Adrenal gland (tissue), 9 donors: ENCODE measurements at regions not wholly inside any gene's neighbourhood (a gene's known extent, or its start where the extent isn't known, plus 50 kb on each side); places are given as distances from the start of the nearest gene placed in this dataset.
A peak's percentile ranks its signal among the peaks of the same experiment; 100 is the strongest.

Source experiments
- DNase-seq, 7 donors: peaks; one replicate each; pipeline ENCODE4 v3.0.0-alpha.2; 2019 to 2020
- H3K27ac ChIP-seq, 5 donors: fragments of 200-600 bp; sonication (generic) in 4 of 5; 1 replicate in 3 of 5; 2 replicates in 2 of 5; pipeline versions ENCODE4 v1.5.1 to v1.8.0; 2016 to 2020; ENCODE audit warnings: mild to moderate bottlenecking in 1 of 5
- H3K27me3 ChIP-seq: fragments of 200-600 bp; 2 replicates; pipeline ENCODE4 v1.8.0; 2021
- H3K36me3 ChIP-seq, 2 donors: fragments of 200-600 bp; replicated peaks in 1 of 2; 1 replicate in 1 of 2; 2 replicates in 1 of 2; pipeline versions ENCODE4 v1.5.1 to v1.8.0; 2018 to 2022
- H3K4me1 ChIP-seq, 2 donors: fragments of 200-600 bp; replicated peaks in 1 of 2; 1 replicate in 1 of 2; 2 replicates in 1 of 2; pipeline versions ENCODE4 v1.5.1 to v1.8.0; 2018 to 2021
- H3K4me3 ChIP-seq, 4 donors: fragments of 200-600 bp; sonication (generic) in 3 of 4; one replicate each; pipeline ENCODE4 v1.5.1; 2016 to 2018
- H3K9me3 ChIP-seq, 3 donors: fragments of 200-600 bp; sonication (generic) in 1 of 3; replicated peaks in 1 of 3; 1 replicate in 2 of 3; 2 replicates in 1 of 3; pipeline versions ENCODE4 v1.5.1 to v1.8.0; 2016 to 2021
- POLR2A ChIP-seq, 2 donors: fragments of 450-650 bp; IDR thresholded peaks; one replicate each; pipeline ENCODE4 v1.6.1; 2017; ENCODE audit warnings: antibody characterized with exemption in 2 of 2, mild to moderate bottlenecking in 2 of 2, moderate library complexity in 1 of 2
- WGBS, 4 donors: extraction: QIAGEN DNeasy Blood & Tissue Kit in 2 of 4; methylation state at CpG; one replicate each; pipeline versions ENCODE4 v1.1.5 to v1.1.7; 2013 to 2017; 5-methylcytosine and 5-hydroxymethylcytosine counted together
- intact Hi-C, 2 donors: fragments of 100-400 bp; cut with DNase I; formaldehyde crosslinking; loops; one replicate each; pipeline versions ENCODE4 v1.14.1 to v1.15.0; 2022 to 2023
- TF ChIP-seq, protein P1 (sequence below), 6 experiments: fragments of 450-650 bp in 4 of 6; fragments of 200-600 bp in 2 of 6; sonication (generic) in 1 of 6; IDR thresholded peaks; 1 replicate in 5 of 6; 2 replicates in 1 of 6; pipeline versions ENCODE4 v1.5.1 to v1.8.0; 2016 to 2021; ENCODE audit warnings: antibody characterized with exemption in 6 of 6, mild to moderate bottlenecking in 2 of 6, moderate library complexity in 1 of 6
- donor health status: healthy with polysubstance abuse.
- donor health status: Bipolar disorder and iron deficiency.
- donor health status: DM: yes; HTN: yes; CAD: no.
- donor health status: DM: no; HTN: no; CAD: no.
- donor health status: DM: no; HTN: no; CAD: no.

- H3K27me3 ChIP-seq: peaks cover 44% of the 10 kb centered on the region
- DNase-seq: no peak
- no peak for TF ChIP-seq POLR2A (IDR thresholded peaks at IDR 0.05)
- TF ChIP-seq, protein P1, sequence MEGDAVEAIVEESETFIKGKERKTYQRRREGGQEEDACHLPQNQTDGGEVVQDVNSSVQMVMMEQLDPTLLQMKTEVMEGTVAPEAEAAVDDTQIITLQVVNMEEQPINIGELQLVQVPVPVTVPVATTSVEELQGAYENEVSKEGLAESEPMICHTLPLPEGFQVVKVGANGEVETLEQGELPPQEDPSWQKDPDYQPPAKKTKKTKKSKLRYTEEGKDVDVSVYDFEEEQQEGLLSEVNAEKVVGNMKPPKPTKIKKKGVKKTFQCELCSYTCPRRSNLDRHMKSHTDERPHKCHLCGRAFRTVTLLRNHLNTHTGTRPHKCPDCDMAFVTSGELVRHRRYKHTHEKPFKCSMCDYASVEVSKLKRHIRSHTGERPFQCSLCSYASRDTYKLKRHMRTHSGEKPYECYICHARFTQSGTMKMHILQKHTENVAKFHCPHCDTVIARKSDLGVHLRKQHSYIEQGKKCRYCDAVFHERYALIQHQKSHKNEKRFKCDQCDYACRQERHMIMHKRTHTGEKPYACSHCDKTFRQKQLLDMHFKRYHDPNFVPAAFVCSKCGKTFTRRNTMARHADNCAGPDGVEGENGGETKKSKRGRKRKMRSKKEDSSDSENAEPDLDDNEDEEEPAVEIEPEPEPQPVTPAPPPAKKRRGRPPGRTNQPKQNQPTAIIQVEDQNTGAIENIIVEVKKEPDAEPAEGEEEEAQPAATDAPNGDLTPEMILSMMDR (IDR thresholded peaks at IDR 0.05): no peak
- WGBS, 4 donors: 40 to 61% (median 54%) methylated on average over 1 to 3 of the region's 3 CpGs
- intact Hi-C loops: no loop called here
- no peaks in the 10 kb centered on the region for H3K36me3 ChIP-seq
- no peaks in the 10 kb centered on the region for H3K4me1 ChIP-seq
- H3K4me3 ChIP-seq: no peak overlapping the region
- H3K9me3 ChIP-seq: no peaks in the 10 kb centered on the region
- no peak overlapping the region for H3K27ac ChIP-seq
These were observed 55.1 kb downstream of the PJA1 start for GRCh38 chrX:69110116-69110530.

- 37 to 41% (median 38%) methylated on average over 4 to 5 of the region's 5 CpGs for WGBS, 4 donors
- Histone ChIP-seq H3K4me3 (no peak overlapping the region), H3K27me3 (peaks cover 42% of the 10 kb centered on the region), H3K36me3 (no peaks in the 10 kb centered on the region), H3K9me3 (no peaks in the 10 kb centered on the region), H3K27ac (peak overlapping the region in 1 of 5 donors; percentile 13), H3K4me1 (no peaks in the 10 kb centered on the region)
- TF ChIP-seq POLR2A (IDR thresholded peaks at IDR 0.05): no peak
- TF ChIP-seq, protein P1 (IDR thresholded peaks at IDR 0.05): no peak
- peak in 4 of 7 donors; percentile 15 to 46 (median 20) for DNase-seq
- intact Hi-C loops: no loop called here
These were observed 55.5 kb downstream of the PJA1 start for GRCh38 chrX:69109706-69110105.

GRCh38 chrX:69109036-69109663, 56.1 kb downstream of the PJA1 start:
- WGBS, 4 donors: 79 to 95% (median 84%) methylated on average over 5 to 8 of the region's 8 CpGs
- Histone ChIP-seq H3K9me3 (no peaks in the 10 kb centered on the region), H3K27me3 (peaks cover 42% of the 10 kb centered on the region), H3K4me1 (no peaks in the 10 kb centered on the region), H3K27ac (peak overlapping the region in 1 of 5 donors; percentile 13), H3K36me3 (no peaks in the 10 kb centered on the region), H3K4me3 (no peak overlapping the region)
- no peak for DNase-seq
- intact Hi-C loops: no loop called here
- TF ChIP-seq, protein P1 (IDR thresholded peaks at IDR 0.05): no peak
- no peak for TF ChIP-seq POLR2A (IDR thresholded peaks at IDR 0.05)

GRCh38 chrX:69107747-69108401, 57.4 kb downstream of the PJA1 start:
- DNase-seq: no peak
- H3K4me1 ChIP-seq: no peaks in the 10 kb centered on the region
- no peaks in the 10 kb centered on the region for H3K9me3 ChIP-seq
- TF ChIP-seq, protein P1 (IDR thresholded peaks at IDR 0.05): no peak
- no peak for TF ChIP-seq POLR2A (IDR thresholded peaks at IDR 0.05)
- H3K27ac ChIP-seq: no peak overlapping the region
- intact Hi-C loops: no loop called here
- 59 to 79% (median 74%) methylated on average over 3 to 7 of the region's 7 CpGs for WGBS, 4 donors
- no peak overlapping the region for H3K4me3 ChIP-seq
- peaks cover 39% of the 10 kb centered on the region for H3K27me3 ChIP-seq
- no peaks in the 10 kb centered on the region for H3K36me3 ChIP-seq
